Trophoblast cell (in vitro differentiated cells and primary cell): ENCODE measurements at regions not wholly inside any gene's neighbourhood (a gene's known extent, or its start where the extent isn't known, plus 50 kb on each side); places are given as distances from the start of the nearest gene placed in this dataset.

ENCODE experiments used
- DNase-seq, 2 donors: peaks; one replicate each; pipeline ENCODE4 v3.0.0-alpha.2; 2016
- H2AFZ ChIP-seq: 2 replicates; pipeline ENCODE4 v1.6.1; 2013; ENCODE audit warnings: low read length, moderate library complexity, mild to moderate bottlenecking; ENCODE audit not compliant: insufficient read depth, poor library complexity
- H2AK5ac ChIP-seq: 2 replicates; pipeline ENCODE4 v1.6.1; 2013; ENCODE audit warnings: mild to moderate bottlenecking, low read length
- H2BK120ac ChIP-seq: 2 replicates; pipeline ENCODE4 v1.6.1; 2013; ENCODE audit warnings: low read length, mild to moderate bottlenecking, moderate library complexity; ENCODE audit not compliant: insufficient read depth, poor library complexity
- H2BK12ac ChIP-seq: 2 replicates; pipeline ENCODE4 v1.6.1; 2013; ENCODE audit warnings: mild to moderate bottlenecking, low read length, moderate library complexity
- H2BK5ac ChIP-seq: 2 replicates; pipeline ENCODE4 v1.6.1; 2013; ENCODE audit warnings: low read length, low read depth, moderate library complexity, mild to moderate bottlenecking; ENCODE audit not compliant: poor library complexity
- H3K14ac ChIP-seq: 2 replicates; pipeline ENCODE4 v1.6.1; 2013; ENCODE audit warnings: mild to moderate bottlenecking, low read length
- H3K18ac ChIP-seq: 2 replicates; pipeline ENCODE4 v1.6.1; 2013; ENCODE audit warnings: mild to moderate bottlenecking, low read length
- H3K23ac ChIP-seq: 2 replicates; pipeline ENCODE4 v1.6.1; 2013; ENCODE audit warnings: low read length
- H3K27ac ChIP-seq: 2 replicates; pipeline ENCODE4 v1.5.1; 2013; ENCODE audit warnings: low read depth, mild to moderate bottlenecking, inconsistent platforms, low read length, moderate library complexity
- H3K27me3 ChIP-seq: 2 replicates; pipeline ENCODE4 v1.6.1; 2013; ENCODE audit warnings: inconsistent platforms, mild to moderate bottlenecking, low read length, moderate library complexity; ENCODE audit not compliant: insufficient read depth
- H3K36me3 ChIP-seq, 2 experiments: 1 replicate in 1 of 2; 2 replicates in 1 of 2; pipeline ENCODE4 v1.6.1; 2013; ENCODE audit warnings: low read length in 2 of 2, mild to moderate bottlenecking in 2 of 2, moderate library complexity in 1 of 2; ENCODE audit not compliant: insufficient read depth in 2 of 2, control insufficient read depth in 1 of 2
- H3K4ac ChIP-seq: 2 replicates; pipeline ENCODE4 v1.6.1; 2013; ENCODE audit warnings: low read depth, mild to moderate bottlenecking, low read length, moderate library complexity
- H3K4me1 ChIP-seq, 2 experiments: 1 replicate in 1 of 2; 2 replicates in 1 of 2; pipeline ENCODE4 v1.6.1; 2013; ENCODE audit warnings: low read length in 2 of 2, mild to moderate bottlenecking in 2 of 2, moderate library complexity in 1 of 2; ENCODE audit not compliant: insufficient read depth in 2 of 2, control insufficient read depth in 1 of 2
- H3K4me2 ChIP-seq: 2 replicates; pipeline ENCODE4 v1.6.1; 2013; ENCODE audit warnings: inconsistent platforms, mild to moderate bottlenecking, low read length, moderate library complexity
- H3K4me3 ChIP-seq: 2 replicates; pipeline ENCODE4 v1.5.1; 2013; ENCODE audit warnings: mild to moderate bottlenecking, low read depth, low read length, inconsistent platforms
- H3K79me1 ChIP-seq: one replicate; pipeline ENCODE4 v1.6.1; 2013; ENCODE audit warnings: low read length
- H3K79me2 ChIP-seq: 2 replicates; pipeline ENCODE4 v1.6.1; 2013; ENCODE audit warnings: low read length, mild to moderate bottlenecking; ENCODE audit not compliant: control insufficient read depth, insufficient read depth, poor library complexity
- H3K9ac ChIP-seq: 2 replicates; pipeline ENCODE4 v1.6.1; 2013; ENCODE audit warnings: mild to moderate bottlenecking, low read length
- H3K9me3 ChIP-seq: 2 replicates; pipeline ENCODE4 v1.6.1; 2013; ENCODE audit warnings: low read depth, mild to moderate bottlenecking, control low read depth, inconsistent platforms, low read length; ENCODE audit not compliant: insufficient read depth
- H4K12ac ChIP-seq: 2 replicates; pipeline ENCODE4 v1.6.1; 2013; ENCODE audit warnings: low read depth, mild to moderate bottlenecking, low read length, moderate library complexity
- H4K8ac ChIP-seq: 2 replicates; pipeline ENCODE4 v1.6.1; 2013; ENCODE audit warnings: low read depth, mild to moderate bottlenecking, low read length, moderate library complexity
- H4K91ac ChIP-seq: one replicate; pipeline ENCODE4 v1.6.1; 2013; ENCODE audit warnings: low read depth, mild to moderate bottlenecking, low read length, moderate library complexity
- WGBS: extraction: QIAGEN DNeasy Blood & Tissue Kit; methylation state at CpG from one replicate; pipeline ENCODE4 v1.1.7; 2013; ENCODE audit warnings: missing lambda C conversion rate; ENCODE audit not compliant: insufficient read length, insufficient coverage; ENCODE audit errors: extremely low coverage; 5-methylcytosine and 5-hydroxymethylcytosine counted together

- Histone ChIP-seq H4K8ac (no peak overlapping the region), H3K4me2 (no peak overlapping the region), H3K23ac (no peak overlapping the region), H2AK5ac (no peak overlapping the region), H4K91ac (no peak overlapping the region), H2BK120ac (no peak overlapping the region), H3K9me3 (no peaks in the 10 kb centered on the region), H2BK5ac (no peak overlapping the region), H2BK12ac (no peak overlapping the region), H3K14ac (no peak overlapping the region), H3K27me3 (no peaks in the 10 kb centered on the region), H3K36me3 (no peaks in the 10 kb centered on the region), H3K79me2 (no peaks in the 10 kb centered on the region), H3K9ac (no peak overlapping the region), H3K27ac (no peak overlapping the region), H3K4ac (no peak overlapping the region), H3K79me1 (no peaks in the 10 kb centered on the region), H3K4me3 (no peak overlapping the region), H3K4me1 (no peaks in the 10 kb centered on the region), H4K12ac (no peak overlapping the region), H3K18ac (no peak overlapping the region), H2AFZ (no peak overlapping the region)
- no CpG with 5 or more reads among the region's 2 CpGs for WGBS
- DNase-seq, result no peak
Observed at GRCh38 chr4:137203601-137204000, 328.7 kb downstream of the PCDH18 start.

DNA sequence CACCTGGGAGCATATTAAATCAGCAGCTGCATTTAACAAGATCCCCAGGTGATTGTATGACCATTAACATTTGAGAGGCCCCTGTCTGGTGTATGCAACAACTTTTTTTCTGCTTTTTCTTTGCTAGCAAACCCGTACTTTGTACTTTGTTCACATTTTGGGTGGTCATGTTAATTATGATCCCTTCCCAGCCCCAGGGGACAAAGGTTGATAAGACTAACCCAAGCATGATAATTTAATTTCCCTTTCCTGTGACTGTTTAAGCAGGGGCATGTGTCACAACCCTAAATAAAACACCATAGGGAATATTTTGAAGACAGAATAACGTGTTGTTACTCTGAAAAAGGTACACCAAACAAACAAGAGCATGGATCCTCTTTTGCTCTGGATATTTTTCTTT, 332.0 kb downstream of the PCDH18 start:
- no peaks in the 10 kb centered on the region for H3K27me3 ChIP-seq
- H3K14ac ChIP-seq, result no peak overlapping the region
- no peak overlapping the region for H3K9ac ChIP-seq
- no peak overlapping the region for H2AK5ac ChIP-seq
- H3K18ac ChIP-seq, result no peak overlapping the region
- no peak overlapping the region for H2AFZ ChIP-seq
- H4K12ac ChIP-seq, result no peak overlapping the region
- H3K4me2 ChIP-seq, result no peak overlapping the region
- no peak overlapping the region for H3K23ac ChIP-seq
- no peak overlapping the region for H2BK120ac ChIP-seq
- H3K27ac ChIP-seq, result no peak overlapping the region
- H2BK5ac ChIP-seq, result no peak overlapping the region
- no peaks in the 10 kb centered on the region for H3K79me2 ChIP-seq
- H2BK12ac ChIP-seq, result no peak overlapping the region
- no peaks in the 10 kb centered on the region for H3K79me1 ChIP-seq
- DNase-seq, result no peak
- H4K8ac ChIP-seq, result no peak overlapping the region
- H3K4me1 ChIP-seq, result no peaks in the 10 kb centered on the region
- no peaks in the 10 kb centered on the region for H3K36me3 ChIP-seq
- no CpG with 5 or more reads among the region's 2 CpGs for WGBS
- no peak overlapping the region for H4K91ac ChIP-seq
- H3K4me3 ChIP-seq, result no peak overlapping the region
- H3K9me3 ChIP-seq, result no peaks in the 10 kb centered on the region
- H3K4ac ChIP-seq, result no peak overlapping the region

- Histone ChIP-seq H3K4ac (no peak overlapping the region), H3K27me3 (no peaks in the 10 kb centered on the region), H3K18ac (no peak overlapping the region), H3K9me3 (no peaks in the 10 kb centered on the region), H3K79me1 (no peaks in the 10 kb centered on the region), H4K8ac (no peak overlapping the region), H3K4me2 (no peak overlapping the region), H3K79me2 (no peaks in the 10 kb centered on the region), H2BK120ac (no peak overlapping the region), H3K4me1 (no peaks in the 10 kb centered on the region), H4K91ac (no peak overlapping the region), H4K12ac (no peak overlapping the region), H3K36me3 (no peaks in the 10 kb centered on the region), H2AK5ac (no peak overlapping the region), H2BK5ac (no peak overlapping the region), H3K27ac (no peak overlapping the region), H2AFZ (no peak overlapping the region), H3K14ac (no peak overlapping the region), H2BK12ac (no peak overlapping the region), H3K4me3 (no peak overlapping the region), H3K9ac (no peak overlapping the region), H3K23ac (no peak overlapping the region)
- DNase-seq, result no peak
- no CpG with 5 or more reads among the region's 4 CpGs for WGBS
Observed at GRCh38 chr4:137198791-137199190, 333.5 kb downstream of the PCDH18 start.

GRCh38 chr4:137194670-137195069, 337.6 kb downstream of the PCDH18 start:
- Histone ChIP-seq H3K9ac (no peak overlapping the region), H3K9me3 (no peaks in the 10 kb centered on the region), H2AFZ (no peak overlapping the region), H3K14ac (no peak overlapping the region), H3K79me1 (no peaks in the 10 kb centered on the region), H3K4me3 (no peak overlapping the region), H4K12ac (no peak overlapping the region), H2BK5ac (no peak overlapping the region), H2AK5ac (no peak overlapping the region), H3K27me3 (no peaks in the 10 kb centered on the region), H3K4me2 (no peak overlapping the region), H3K18ac (no peak overlapping the region), H2BK12ac (no peak overlapping the region), H3K79me2 (no peaks in the 10 kb centered on the region), H2BK120ac (no peak overlapping the region), H4K91ac (no peak overlapping the region), H3K4me1 (no peaks in the 10 kb centered on the region), H3K27ac (no peak overlapping the region), H3K23ac (no peak overlapping the region), H4K8ac (no peak overlapping the region), H3K36me3 (no peaks in the 10 kb centered on the region), H3K4ac (no peak overlapping the region)
- no peak for DNase-seq
- no CpG with 5 or more reads among the region's 1 CpG for WGBS
